ENCODE measurements at regions not wholly inside any gene's neighbourhood (a gene's known extent, or its start where the extent isn't known, plus 50 kb on each side); places are given as distances from the start of the nearest gene placed in this dataset.

DNA sequence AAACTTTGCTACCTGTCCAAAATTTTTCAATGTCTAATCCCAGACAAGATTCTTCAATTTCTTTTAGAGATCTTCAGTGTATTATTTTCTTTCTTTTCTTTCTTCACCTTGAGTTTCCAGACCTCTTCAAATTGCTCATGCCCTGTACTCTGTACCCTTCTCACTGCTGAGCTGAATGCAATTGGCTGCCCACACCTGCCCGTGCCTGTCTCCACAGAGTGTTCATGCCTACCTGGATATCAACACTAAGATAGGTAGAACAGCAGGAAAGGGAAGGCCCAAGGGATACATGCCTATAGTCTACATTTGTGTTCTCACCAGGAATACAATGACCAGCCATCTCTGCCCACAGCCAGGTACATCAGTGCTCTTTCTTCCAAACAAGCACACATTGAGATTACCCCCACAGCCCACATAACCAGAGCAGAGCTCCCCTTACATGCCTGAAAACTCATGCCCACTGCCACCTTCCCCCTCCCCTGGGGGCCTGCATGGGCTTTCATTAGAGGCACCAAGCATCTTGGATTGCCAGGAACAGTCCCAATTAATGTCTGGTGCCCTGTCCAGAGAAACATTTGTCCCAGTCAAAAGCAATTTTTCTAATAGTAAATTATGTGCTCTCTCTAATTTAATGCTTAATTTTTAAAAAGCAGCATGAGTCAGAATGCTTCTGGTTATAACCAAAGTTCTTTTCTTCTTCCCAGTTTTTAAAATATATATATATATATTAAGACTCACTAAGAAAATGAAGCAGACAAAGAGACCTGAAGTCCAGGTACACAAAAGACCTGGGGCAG is 134.9 kb upstream of the SLC14A2 start:
- H3K4me3 ChIP-seq = no peak overlapping the region
- no peak overlapping the region for H3K27ac ChIP-seq
- DNase-seq (ENCODE audit: low spot score) = no peak
- TF ChIP-seq, protein P1, sequence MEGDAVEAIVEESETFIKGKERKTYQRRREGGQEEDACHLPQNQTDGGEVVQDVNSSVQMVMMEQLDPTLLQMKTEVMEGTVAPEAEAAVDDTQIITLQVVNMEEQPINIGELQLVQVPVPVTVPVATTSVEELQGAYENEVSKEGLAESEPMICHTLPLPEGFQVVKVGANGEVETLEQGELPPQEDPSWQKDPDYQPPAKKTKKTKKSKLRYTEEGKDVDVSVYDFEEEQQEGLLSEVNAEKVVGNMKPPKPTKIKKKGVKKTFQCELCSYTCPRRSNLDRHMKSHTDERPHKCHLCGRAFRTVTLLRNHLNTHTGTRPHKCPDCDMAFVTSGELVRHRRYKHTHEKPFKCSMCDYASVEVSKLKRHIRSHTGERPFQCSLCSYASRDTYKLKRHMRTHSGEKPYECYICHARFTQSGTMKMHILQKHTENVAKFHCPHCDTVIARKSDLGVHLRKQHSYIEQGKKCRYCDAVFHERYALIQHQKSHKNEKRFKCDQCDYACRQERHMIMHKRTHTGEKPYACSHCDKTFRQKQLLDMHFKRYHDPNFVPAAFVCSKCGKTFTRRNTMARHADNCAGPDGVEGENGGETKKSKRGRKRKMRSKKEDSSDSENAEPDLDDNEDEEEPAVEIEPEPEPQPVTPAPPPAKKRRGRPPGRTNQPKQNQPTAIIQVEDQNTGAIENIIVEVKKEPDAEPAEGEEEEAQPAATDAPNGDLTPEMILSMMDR (IDR thresholded peaks at IDR 0.05) = no peak

DNA sequence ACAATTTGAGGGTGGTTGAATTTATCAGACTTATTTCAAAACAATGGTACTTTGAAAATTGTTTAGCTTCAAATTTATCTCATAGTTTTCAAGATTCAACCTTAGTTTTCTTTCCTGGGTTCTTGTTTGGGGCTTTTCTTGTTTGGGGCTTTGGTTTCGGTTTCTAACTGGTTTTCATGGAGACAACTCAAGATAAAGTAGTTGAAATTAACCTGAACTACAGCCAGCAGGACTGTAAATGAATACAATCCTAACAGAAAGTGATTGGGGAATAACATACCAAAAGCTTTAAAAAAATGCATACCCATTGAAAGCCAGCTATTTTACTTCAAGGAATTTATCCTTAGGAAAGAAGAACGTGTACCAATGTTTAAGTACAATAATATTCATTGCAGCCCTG is 133.5 kb upstream of the SLC14A2 start:
- Histone ChIP-seq H3K4me3 (peak overlapping the region; percentile 25), H3K27ac (no peak overlapping the region)
- TF ChIP-seq, protein P1 (IDR thresholded peaks at IDR 0.05) = no peak
- DNase-seq (ENCODE audit: low spot score) = no peak

DNA sequence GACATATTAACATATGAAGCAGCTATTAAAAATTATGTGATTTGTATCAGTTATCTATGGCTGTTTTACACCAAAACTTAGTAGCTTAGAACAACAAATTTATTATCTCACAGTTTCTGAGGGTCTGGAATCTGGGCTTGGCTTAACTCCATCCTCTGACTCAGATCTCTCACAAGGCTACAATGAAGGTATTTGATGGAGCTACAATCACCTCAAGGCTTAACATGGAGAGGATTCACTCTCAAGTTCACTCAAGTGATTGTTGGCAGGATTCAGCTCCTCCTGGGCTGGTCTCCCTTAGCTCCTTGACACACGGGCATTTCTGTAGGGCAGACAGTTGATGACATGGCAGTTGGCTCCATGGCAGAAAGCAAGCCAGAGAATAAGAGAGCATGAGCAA is 133.0 kb upstream of the SLC14A2 start:
- Histone ChIP-seq H3K27ac (no peak overlapping the region), H3K4me3 (peak overlapping the region; percentile 25)
- DNase-seq (ENCODE audit: low spot score) = no peak
- TF ChIP-seq, protein P1 (IDR thresholded peaks at IDR 0.05) = no peak

DNA sequence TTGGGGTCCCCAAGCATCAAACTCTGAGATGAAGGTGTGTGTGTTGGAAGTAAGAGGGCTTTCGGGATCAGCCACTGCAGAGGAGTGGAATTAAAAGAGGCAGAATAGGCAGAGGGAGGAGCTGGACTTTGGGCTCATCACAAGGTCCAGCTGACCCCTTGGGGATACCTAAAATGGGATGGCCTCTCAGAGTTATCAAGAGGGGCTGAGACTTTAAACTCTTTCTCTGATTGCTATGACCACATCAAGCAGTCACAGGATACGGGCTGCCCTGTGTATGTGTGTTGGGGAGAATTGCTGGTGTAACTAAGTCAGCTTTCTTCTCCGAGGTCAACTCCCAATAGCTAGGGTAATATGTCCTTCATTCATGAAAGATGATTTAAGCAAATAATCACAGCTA is 127.7 kb upstream of the SLC14A2 start:
- H3K4me3 ChIP-seq = no peak overlapping the region
- H3K27ac ChIP-seq = no peak overlapping the region
- no peak for DNase-seq (ENCODE audit: low spot score)
- TF ChIP-seq, protein P1 (IDR thresholded peaks at IDR 0.05) = no peak

DNA sequence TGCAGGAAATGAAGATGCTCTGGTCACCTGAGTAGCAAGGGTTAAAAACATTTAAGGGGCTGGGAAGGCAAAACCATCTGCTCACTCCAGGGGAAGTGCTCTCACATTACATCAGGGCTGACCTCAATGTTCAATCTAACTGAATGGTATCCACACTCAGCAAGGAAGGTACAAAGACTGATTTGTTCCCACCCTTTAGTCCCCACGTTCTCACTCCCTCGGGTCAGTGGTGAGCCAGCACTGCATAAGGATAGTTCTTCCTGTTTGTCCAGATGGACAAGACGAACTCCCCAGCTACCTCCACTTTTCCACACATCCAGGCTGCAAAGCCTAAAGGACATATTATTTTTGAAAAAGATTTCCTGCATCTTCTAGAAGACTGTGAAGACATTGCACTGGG is 126.6 kb upstream of the SLC14A2 start:
- TF ChIP-seq, protein P1 (IDR thresholded peaks at IDR 0.05) = no peak
- Histone ChIP-seq H3K27ac (no peak overlapping the region), H3K4me3 (no peak overlapping the region)
- no peak for DNase-seq (ENCODE audit: low spot score)

DNA sequence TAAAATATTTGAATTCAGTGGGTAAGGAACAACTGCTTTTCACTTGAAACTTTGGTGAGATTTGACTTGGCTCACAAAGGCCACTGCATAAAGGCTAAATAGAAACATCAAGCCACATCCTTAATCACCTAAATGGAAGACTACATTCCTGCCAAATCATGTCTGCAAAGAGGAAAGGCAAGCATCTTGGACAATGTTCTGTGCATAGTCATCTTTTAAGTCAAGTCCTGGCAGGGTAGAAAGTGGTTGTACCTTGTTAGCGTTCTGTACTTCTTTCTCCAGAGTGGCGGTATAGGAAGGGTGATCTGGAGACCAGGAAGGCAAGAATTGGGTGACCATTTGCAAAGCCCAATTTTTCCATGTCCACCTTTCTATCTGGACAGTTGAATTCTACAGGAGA is 121.4 kb upstream of the SLC14A2 start:
- Histone ChIP-seq H3K4me3 (no peak overlapping the region), H3K27ac (no peak overlapping the region)
- TF ChIP-seq, protein P1 (IDR thresholded peaks at IDR 0.05) = no peak
- no peak for DNase-seq (ENCODE audit: low spot score)

DNA sequence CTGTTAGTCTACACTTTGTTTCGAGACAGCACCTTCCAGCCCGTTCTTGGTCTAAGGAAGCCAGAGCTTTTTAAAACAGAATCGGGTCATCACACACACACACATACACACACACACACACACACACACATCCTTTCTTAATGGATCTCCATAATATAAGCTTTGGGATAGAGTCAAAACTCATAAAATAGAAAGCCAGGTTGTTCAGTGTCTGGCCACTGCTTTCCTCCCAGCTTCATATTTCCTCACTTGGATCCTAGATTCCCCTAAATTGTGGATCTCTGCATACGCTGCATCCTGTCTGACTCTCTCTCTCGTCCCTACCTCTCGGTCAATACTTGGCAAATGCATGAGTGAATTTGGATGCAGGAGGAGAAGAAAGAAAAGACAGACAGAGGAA is 120.5 kb upstream of the SLC14A2 start:
- Histone ChIP-seq H3K4me3 (no peak overlapping the region), H3K27ac (no peak overlapping the region)
- DNase-seq (ENCODE audit: low spot score) = no peak
- TF ChIP-seq, protein P1 (IDR thresholded peaks at IDR 0.05) = no peak
